ENCODE measurements at regions not wholly inside any gene's neighbourhood (a gene's known extent, or its start where the extent isn't known, plus 50 kb on each side); places are given as distances from the start of the nearest gene placed in this dataset.
"Not testable (repeated sequence)": the region's sequence is repeated elsewhere in the genome, so short reads cannot be mapped to it uniquely, and the experiment has no call there.

GRCh38 chr9:24218656-24219055 lies 327.0 kb downstream of the IZUMO3 start:
- Histone ChIP-seq H3K4me1 (no peaks in the 10 kb centered on the region), H3K4me3 (no peak overlapping the region), H3K27me3 (ENCODE audit: low read depth) (no peaks in the 10 kb centered on the region), H3K27ac (no peak overlapping the region), H3K36me3 (no peaks in the 10 kb centered on the region), H3K9me3 (no peaks in the 10 kb centered on the region)
- intact Hi-C loops (cut with DNase I): no loop called here
- no peak for TF ChIP-seq CTCF (IDR thresholded peaks at IDR 0.05)
- ATAC-seq (no peak), DNase-seq (no peak)

- TF ChIP-seq CTCF (IDR thresholded peaks at IDR 0.05): no peak
- Histone ChIP-seq H3K27ac (no peak overlapping the region), H3K4me3 (no peak overlapping the region), H3K9me3 (no peaks in the 10 kb centered on the region), H3K4me1 (no peaks in the 10 kb centered on the region), H3K27me3 (ENCODE audit: low read depth) (no peaks in the 10 kb centered on the region), H3K36me3 (no peaks in the 10 kb centered on the region)
- intact Hi-C loops (cut with DNase I): no loop called here
- DNase-seq (no peak), ATAC-seq (no peak)
These were observed 335.1 kb downstream of the IZUMO3 start for GRCh38 chr9:24210641-24211040.

GRCh38 chr9:24189986-24190385 lies 355.7 kb downstream of the IZUMO3 start:
- no peak overlapping the region for H3K4me3 ChIP-seq
- H3K36me3 ChIP-seq: no peaks in the 10 kb centered on the region
- no peak for DNase-seq
- H3K4me1 ChIP-seq: no peaks in the 10 kb centered on the region
- TF ChIP-seq CTCF (IDR thresholded peaks at IDR 0.05): no peak
- no peak for ATAC-seq
- peaks cover 5% of the 10 kb centered on the region for H3K9me3 ChIP-seq
- H3K27ac ChIP-seq: no peak overlapping the region
- intact Hi-C loops (cut with DNase I): no loop called here
- no peaks in the 10 kb centered on the region for H3K27me3 ChIP-seq (ENCODE audit: low read depth)

GRCh38 chr9:24180572-24180971 lies 354.5 kb upstream of the ELAVL2 start:
- ATAC-seq; H3K27ac ChIP-seq; H3K36me3 ChIP-seq; H3K27me3 ChIP-seq (ENCODE audit: low read depth); H3K4me1 ChIP-seq; H3K4me3 ChIP-seq; DNase-seq; intact Hi-C loops (cut with DNase I): not testable (repeated sequence)
- peaks cover 21% of the 10 kb centered on the region for H3K9me3 ChIP-seq

GRCh38 chr9:24144796-24145195 lies 318.8 kb upstream of the ELAVL2 start:
- Histone ChIP-seq H3K36me3 (no peaks in the 10 kb centered on the region), H3K4me3 (no peak overlapping the region), H3K4me1 (no peaks in the 10 kb centered on the region), H3K27ac (no peak overlapping the region), H3K27me3 (ENCODE audit: low read depth) (no peaks in the 10 kb centered on the region), H3K9me3 (no peaks in the 10 kb centered on the region)
- no peak for ATAC-seq
- TF ChIP-seq CTCF (IDR thresholded peaks at IDR 0.05): no peak
- intact Hi-C loops (cut with DNase I): no loop called here
- DNase-seq: no peak

GRCh38 chr9:24135072-24135471 lies 309.0 kb upstream of the ELAVL2 start:
- H3K27me3 ChIP-seq (ENCODE audit: low read depth); H3K36me3 ChIP-seq; H3K9me3 ChIP-seq; DNase-seq; intact Hi-C loops (cut with DNase I); H3K4me1 ChIP-seq; H3K27ac ChIP-seq; ATAC-seq; H3K4me3 ChIP-seq: not testable (repeated sequence)

- no peaks in the 10 kb centered on the region for H3K4me1 ChIP-seq
- no peak for ATAC-seq
- intact Hi-C loops (cut with DNase I): no loop called here
These were observed 306.2 kb upstream of the ELAVL2 start for GRCh38 chr9:24132244-24132643.

More at GRCh38 chr9:24132244-24132643, 306.2 kb upstream of the ELAVL2 start:
- Histone ChIP-seq H3K9me3 (no peaks in the 10 kb centered on the region), H3K27ac (no peak overlapping the region), H3K27me3 (ENCODE audit: low read depth) (no peaks in the 10 kb centered on the region), H3K36me3 (no peaks in the 10 kb centered on the region), H3K4me3 (no peak overlapping the region)
- no peak for TF ChIP-seq CTCF (IDR thresholded peaks at IDR 0.05)
- no peak for DNase-seq
